CD14-positive monocyte (primary cell): ENCODE measurements at regions not wholly inside any gene's neighbourhood (a gene's known extent, or its start where the extent isn't known, plus 50 kb on each side); places are given as distances from the start of the nearest gene placed in this dataset.

Experiments
- DNase-seq, 3 donors: peaks; one replicate each; pipeline ENCODE4 v3.0.0-alpha.2; 2011 to 2022
- H2AFZ ChIP-seq: 2 replicates; pipeline ENCODE4 v1.6.0; 2012; ENCODE audit warnings: mild to moderate bottlenecking, low read depth, low read length, inconsistent platforms; ENCODE audit not compliant: insufficient read depth, poor library complexity, severe bottlenecking
- H3K27ac ChIP-seq, 2 donors: 1 replicate in 1 of 2; 2 replicates in 1 of 2; pipeline ENCODE4 v1.5.1; 2012 to 2013; ENCODE audit warnings: low read length in 2 of 2, control low read depth in 1 of 2, inconsistent platforms in 1 of 2, low read depth in 1 of 2, mild to moderate bottlenecking in 1 of 2
- H3K27me3 ChIP-seq, 2 donors: one replicate each; pipeline versions ENCODE4 v1.6.0 to v1.6.1; 2011 to 2013; ENCODE audit warnings: low read length in 2 of 2; ENCODE audit not compliant: control insufficient read depth in 2 of 2, insufficient read depth in 2 of 2
- H3K36me3 ChIP-seq, 2 donors: replicated peaks in 1 of 2; 1 replicate in 1 of 2; 2 replicates in 1 of 2; pipeline versions ENCODE4 v1.5.1 to v1.6.1; 2012 to 2013; ENCODE audit warnings: low read length in 2 of 2, control low read depth in 1 of 2, inconsistent platforms in 1 of 2, mild to moderate bottlenecking in 1 of 2; ENCODE audit not compliant: insufficient read depth in 2 of 2, control insufficient read depth in 1 of 2
- H3K4me1 ChIP-seq, 2 donors: 1 replicate in 1 of 2; 2 replicates in 1 of 2; pipeline versions ENCODE4 v1.5.1 to v1.6.1; 2012 to 2013; ENCODE audit warnings: low read length in 2 of 2, control low read depth in 1 of 2, inconsistent platforms in 1 of 2, mild to moderate bottlenecking in 1 of 2, moderate library complexity in 1 of 2; ENCODE audit not compliant: insufficient read depth in 2 of 2, control insufficient read depth in 1 of 2
- H3K4me2 ChIP-seq: replicated peaks from 2 replicates; pipeline ENCODE3; 2012; ENCODE audit warnings: low read length, moderate library complexity, mild to moderate bottlenecking; ENCODE audit not compliant: poor library complexity, severe bottlenecking; ENCODE audit errors: extremely low read depth
- H3K4me3 ChIP-seq, 3 experiments: fragments of 200-600 bp in 1 of 3; sonication (generic) in 1 of 3; replicated peaks in 1 of 3; 1 replicate in 2 of 3; 2 replicates in 1 of 3; pipeline ENCODE4 v1.5.1; 2011 to 2013; ENCODE audit warnings: low read length in 3 of 3, mild to moderate bottlenecking in 3 of 3, control low read depth in 2 of 3, low read depth in 2 of 3, inconsistent platforms in 1 of 3, moderate library complexity in 1 of 3
- H3K79me2 ChIP-seq: 2 replicates; pipeline ENCODE4 v1.6.0; 2012; ENCODE audit warnings: mild to moderate bottlenecking, control low read depth, inconsistent platforms, low read length, moderate library complexity; ENCODE audit not compliant: insufficient read depth
- H3K9ac ChIP-seq: 2 replicates; pipeline ENCODE4 v1.6.0; 2017; ENCODE audit warnings: low read length, mild to moderate bottlenecking; ENCODE audit not compliant: insufficient read depth, poor library complexity, severe bottlenecking
- H3K9me3 ChIP-seq, 2 donors: replicated peaks in 1 of 2; 1 replicate in 1 of 2; 2 replicates in 1 of 2; pipeline versions ENCODE4 v1.5.1 to v1.6.1; 2012 to 2013; ENCODE audit warnings: low read length in 2 of 2, control low read depth in 1 of 2; ENCODE audit not compliant: control insufficient read depth in 1 of 2, insufficient read depth in 1 of 2
- H4K20me1 ChIP-seq: 2 replicates; pipeline ENCODE4 v1.6.0; 2012; ENCODE audit warnings: mild to moderate bottlenecking, low read length, control low read depth, moderate library complexity; ENCODE audit not compliant: insufficient read depth
- H3K27ac Mint-ChIP-seq, 7 donors: one replicate each; pipeline ENCODE4 v1.8.0; 2020; ENCODE audit warnings: mild to moderate bottlenecking in 7 of 7, mixed read lengths in 7 of 7, moderate library complexity in 6 of 7, inconsistent platforms in 2 of 7
- H3K27me3 Mint-ChIP-seq, 3 donors: one replicate each; pipeline ENCODE4 v1.8.0; 2021 to 2022; ENCODE audit warnings: low read depth in 3 of 3, mild to moderate bottlenecking in 3 of 3, mixed read lengths in 3 of 3, moderate library complexity in 3 of 3, inconsistent platforms in 1 of 3
- H3K36me3 Mint-ChIP-seq, 2 donors: one replicate each; pipeline ENCODE4 v1.8.0; 2020; ENCODE audit warnings: mixed read lengths in 2 of 2, inconsistent platforms in 1 of 2, mild to moderate bottlenecking in 1 of 2
- H3K4me1 Mint-ChIP-seq: one replicate; pipeline ENCODE4 v1.8.0; 2020; ENCODE audit warnings: mild to moderate bottlenecking, mixed read lengths
- H3K4me3 Mint-ChIP-seq, 2 donors: one replicate each; pipeline ENCODE4 v1.8.0; 2020; ENCODE audit warnings: mild to moderate bottlenecking in 2 of 2, mixed read lengths in 2 of 2, moderate library complexity in 1 of 2
- H3K9me3 Mint-ChIP-seq, 7 donors: one replicate each; pipeline ENCODE4 v1.8.0; 2020 to 2022; ENCODE audit warnings: mixed read lengths in 7 of 7, mild to moderate bottlenecking in 6 of 7, moderate library complexity in 6 of 7, inconsistent platforms in 2 of 7
- WGBS: methylation state at CpG from one replicate; pipeline ENCODE4 v1.1.5; 2013; ENCODE audit warnings: missing lambda C conversion rate; ENCODE audit not compliant: insufficient coverage; 5-methylcytosine and 5-hydroxymethylcytosine counted together
- intact Hi-C, 2 donors: fragments of 100-400 bp; cut with micrococcal nuclease; formaldehyde crosslinking; loops; one replicate each; pipeline versions ENCODE4 v1.15.0 to v1.15.1; 2023
- TF ChIP-seq, protein P1 (sequence below): fragments of 200-600 bp; IDR thresholded peaks from one replicate; pipeline ENCODE4 v1.8.0; 2022; ENCODE audit warnings: antibody characterized with exemption, mild to moderate bottlenecking

GRCh38 chr5:66247176-66247960 lies 103.3 kb downstream of the SREK1 start:
- TF ChIP-seq, protein P1, sequence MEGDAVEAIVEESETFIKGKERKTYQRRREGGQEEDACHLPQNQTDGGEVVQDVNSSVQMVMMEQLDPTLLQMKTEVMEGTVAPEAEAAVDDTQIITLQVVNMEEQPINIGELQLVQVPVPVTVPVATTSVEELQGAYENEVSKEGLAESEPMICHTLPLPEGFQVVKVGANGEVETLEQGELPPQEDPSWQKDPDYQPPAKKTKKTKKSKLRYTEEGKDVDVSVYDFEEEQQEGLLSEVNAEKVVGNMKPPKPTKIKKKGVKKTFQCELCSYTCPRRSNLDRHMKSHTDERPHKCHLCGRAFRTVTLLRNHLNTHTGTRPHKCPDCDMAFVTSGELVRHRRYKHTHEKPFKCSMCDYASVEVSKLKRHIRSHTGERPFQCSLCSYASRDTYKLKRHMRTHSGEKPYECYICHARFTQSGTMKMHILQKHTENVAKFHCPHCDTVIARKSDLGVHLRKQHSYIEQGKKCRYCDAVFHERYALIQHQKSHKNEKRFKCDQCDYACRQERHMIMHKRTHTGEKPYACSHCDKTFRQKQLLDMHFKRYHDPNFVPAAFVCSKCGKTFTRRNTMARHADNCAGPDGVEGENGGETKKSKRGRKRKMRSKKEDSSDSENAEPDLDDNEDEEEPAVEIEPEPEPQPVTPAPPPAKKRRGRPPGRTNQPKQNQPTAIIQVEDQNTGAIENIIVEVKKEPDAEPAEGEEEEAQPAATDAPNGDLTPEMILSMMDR = no peak
- 50% methylated on average over 2 of the region's 4 CpGs for WGBS
- Histone ChIP-seq H3K9ac (no peak overlapping the region), H3K4me3 (no peak overlapping the region), H2AFZ (no peak overlapping the region), H3K4me2 (no peak overlapping the region), H4K20me1 (no peaks in the 10 kb centered on the region), H3K27ac (no peak overlapping the region), H3K27me3 (no peaks in the 10 kb centered on the region), H3K4me1 (no peaks in the 10 kb centered on the region), H3K9me3 (no peaks in the 10 kb centered on the region), H3K79me2 (no peaks in the 10 kb centered on the region), H3K36me3 (no peaks in the 10 kb centered on the region)
- Mint-ChIP-seq H3K9me3 (peaks cover 0 to 5% (median 0%) of the 10 kb centered on the region in 7 donors), H3K27ac (no peak overlapping the region), H3K27me3 (peaks cover 0 to 2% (median 1%) of the 10 kb centered on the region in 3 donors), H3K4me1 (no peaks in the 10 kb centered on the region), H3K4me3 (no peak overlapping the region), H3K36me3 (no peaks in the 10 kb centered on the region)
- intact Hi-C loops = no loop called here
- peak in 1 of 3 donors; percentile 3 for DNase-seq

DNA sequence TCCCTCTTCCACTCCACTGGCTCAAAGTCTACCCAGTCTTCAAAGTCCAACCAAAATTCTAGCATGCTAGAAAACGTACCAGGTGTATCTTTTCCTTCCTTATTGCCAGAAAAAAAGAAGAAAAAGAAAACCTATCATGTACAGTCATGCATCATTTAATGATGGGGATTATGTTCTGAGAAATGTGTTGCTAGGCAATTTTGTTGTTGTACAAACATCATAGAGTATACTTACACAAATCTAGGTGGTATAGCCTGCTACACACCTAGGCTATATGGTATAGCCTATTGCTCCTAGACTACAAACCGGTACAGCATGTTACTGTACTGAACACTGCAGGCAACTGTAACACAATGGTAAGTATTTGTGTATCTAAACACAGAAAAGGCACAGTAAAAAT lies 104.8 kb downstream of the SREK1 start:
- Histone ChIP-seq H3K9me3 (no peaks in the 10 kb centered on the region), H3K79me2 (no peaks in the 10 kb centered on the region), H3K9ac (no peak overlapping the region), H3K36me3 (no peaks in the 10 kb centered on the region), H4K20me1 (no peaks in the 10 kb centered on the region), H2AFZ (no peak overlapping the region), H3K4me3 (no peak overlapping the region), H3K27ac (no peak overlapping the region), H3K4me1 (no peaks in the 10 kb centered on the region), H3K27me3 (no peaks in the 10 kb centered on the region), H3K4me2 (no peak overlapping the region)
- Mint-ChIP-seq H3K4me3 (no peak overlapping the region), H3K36me3 (no peaks in the 10 kb centered on the region), H3K4me1 (no peaks in the 10 kb centered on the region), H3K27ac (no peak overlapping the region), H3K27me3 (peaks cover 0 to 2% (median 1%) of the 10 kb centered on the region in 3 donors), H3K9me3 (peaks cover 0 to 5% (median 0%) of the 10 kb centered on the region in 7 donors)
- intact Hi-C loops = no loop called here
- TF ChIP-seq, protein P1 = no peak
- WGBS = no CpG with 5 or more reads among the region's 2 CpGs
- DNase-seq = no peak
